ENCODE measurements at regions not wholly inside any gene's neighbourhood (a gene's known extent, or its start where the extent isn't known, plus 50 kb on each side); places are given as distances from the start of the nearest gene placed in this dataset.

GRCh38 chr10:118238573-118239235, 103.4 kb downstream of the FAM204A start:
- CTCF ChIA-PET = interaction anchor here (0.7 to 2.7 kb wide), 2 partner anchors 22 to 742 kb away, joined by 4 to 19 read pairs; no protein-coding TSS in a partner anchor
- TF ChIP-seq CTCF (IDR thresholded peaks at IDR 0.05; ENCODE audit: low read depth, low read length) = no peak
- Histone ChIP-seq H3K4me3 (ENCODE audit: low read depth, low read length) (no peak overlapping the region), H3K27me3 (ENCODE audit: control insufficient read depth, insufficient read depth, low read length) (peaks cover 3% of the 10 kb centered on the region), H3K9me3 (ENCODE audit: control insufficient read depth, insufficient read depth, low read length) (no peaks in the 10 kb centered on the region), H3K27ac (ENCODE audit: low read depth, low read length) (no peak overlapping the region)
- POLR2A ChIA-PET = no interaction called here
- no peak for DNase-seq (ENCODE audit: low read depth, low spot score)

GRCh38 chr10:118237930-118238329, 104.2 kb downstream of the FAM204A start:
- DNase-seq (ENCODE audit: low read depth, low spot score) = no peak
- ChIA-PET CTCF (interaction anchor here (2.7 kb wide), 1 partner anchor 741 kb away, joined by 19 read pairs; no protein-coding TSS in a partner anchor), POLR2A (no interaction called here)
- Histone ChIP-seq H3K9me3 (ENCODE audit: control insufficient read depth, insufficient read depth, low read length) (no peaks in the 10 kb centered on the region), H3K4me3 (ENCODE audit: low read depth, low read length) (no peak overlapping the region), H3K27ac (ENCODE audit: low read depth, low read length) (no peak overlapping the region), H3K27me3 (ENCODE audit: control insufficient read depth, insufficient read depth, low read length) (peaks cover 3% of the 10 kb centered on the region)
- no peak for TF ChIP-seq CTCF (IDR thresholded peaks at IDR 0.05; ENCODE audit: low read depth, low read length)

GRCh38 chr10:118234683-118235082, 107.4 kb downstream of the FAM204A start:
- no peak for DNase-seq (ENCODE audit: low read depth, low spot score)
- Histone ChIP-seq H3K9me3 (ENCODE audit: control insufficient read depth, insufficient read depth, low read length) (no peaks in the 10 kb centered on the region), H3K27ac (ENCODE audit: low read depth, low read length) (no peak overlapping the region), H3K27me3 (ENCODE audit: control insufficient read depth, insufficient read depth, low read length) (no peaks in the 10 kb centered on the region), H3K4me3 (ENCODE audit: low read depth, low read length) (no peak overlapping the region)
- POLR2A ChIA-PET = no interaction called here
- TF ChIP-seq CTCF (IDR thresholded peaks at IDR 0.05; ENCODE audit: low read depth, low read length) = no peak
- CTCF ChIA-PET = no interaction called here

- DNase-seq (ENCODE audit: low read depth, low spot score) = no peak
- CTCF ChIA-PET = no interaction called here
- TF ChIP-seq CTCF (IDR thresholded peaks at IDR 0.05; ENCODE audit: low read depth, low read length) = no peak
- Histone ChIP-seq H3K9me3 (ENCODE audit: control insufficient read depth, insufficient read depth, low read length) (no peaks in the 10 kb centered on the region), H3K27me3 (ENCODE audit: control insufficient read depth, insufficient read depth, low read length) (no peaks in the 10 kb centered on the region), H3K27ac (ENCODE audit: low read depth, low read length) (no peak overlapping the region), H3K4me3 (ENCODE audit: low read depth, low read length) (no peak overlapping the region)
- POLR2A ChIA-PET = no interaction called here
These were observed 121.7 kb downstream of the FAM204A start for GRCh38 chr10:118220346-118220850.

GRCh38 chr10:118218562-118218961, 123.6 kb downstream of the FAM204A start:
- Histone ChIP-seq H3K9me3 (ENCODE audit: control insufficient read depth, insufficient read depth, low read length) (no peaks in the 10 kb centered on the region), H3K27me3 (ENCODE audit: control insufficient read depth, insufficient read depth, low read length) (no peaks in the 10 kb centered on the region), H3K4me3 (ENCODE audit: low read depth, low read length) (no peak overlapping the region), H3K27ac (ENCODE audit: low read depth, low read length) (no peak overlapping the region)
- POLR2A ChIA-PET = no interaction called here
- CTCF ChIA-PET = interaction anchor here (0.7 kb wide), 1 partner anchor 1532 kb away, joined by 3 read pairs; no protein-coding TSS in a partner anchor
- no peak for DNase-seq (ENCODE audit: low read depth, low spot score)
- TF ChIP-seq CTCF (IDR thresholded peaks at IDR 0.05; ENCODE audit: low read depth, low read length) = no peak

Measured in AG04450 (cell line).